OCI-LY3 (cell line): ENCODE measurements at regions not wholly inside any gene's neighbourhood (a gene's known extent, or its start where the extent isn't known, plus 50 kb on each side); places are given as distances from the start of the nearest gene placed in this dataset.

ENCODE experiments used
- H2AFZ ChIP-seq: fragments of 200-600, 300-600 bp; shearing (Covaris generic); 2 replicates; pipeline ENCODE4 v1.6.0; 2014; ENCODE audit warnings: antibody characterized with exemption, low read depth, low read length
- H3K27ac ChIP-seq: fragments of 200-600, 300-600 bp; sonication (generic); 2 replicates; pipeline ENCODE4 v1.5.1; 2014; ENCODE audit warnings: mild to moderate bottlenecking, low read length, moderate library complexity, mixed read lengths
- H3K27me3 ChIP-seq: fragments of 200-600, 300-600 bp; sonication (generic); 2 replicates; pipeline ENCODE4 v1.6.1; 2014; ENCODE audit warnings: low read depth, low read length, mixed read lengths
- H3K36me3 ChIP-seq: fragments of 200-600, 300-600 bp; sonication (generic); replicated peaks from 2 replicates; pipeline ENCODE3; 2014; ENCODE audit warnings: low read depth, low read length, mixed read lengths
- H3K4me1 ChIP-seq: fragments of 300-600, 200-600 bp; sonication (generic); 2 replicates; pipeline ENCODE4 v1.6.1; 2014; ENCODE audit warnings: low read length, mixed read lengths
- H3K4me2 ChIP-seq: fragments of 200-600, 300-600 bp; sonication (generic); 2 replicates; pipeline ENCODE4 v1.6.1; 2014; ENCODE audit warnings: low read length, mixed read lengths
- H3K4me3 ChIP-seq: fragments of 300-600, 200-600 bp; sonication (generic); 2 replicates; pipeline ENCODE4 v1.5.1; 2014; ENCODE audit warnings: antibody characterized with exemption, mild to moderate bottlenecking, low read length, moderate library complexity
- H3K79me2 ChIP-seq: fragments of 300-600, 200-600 bp; shearing (Covaris generic); 2 replicates; pipeline ENCODE4 v1.6.1; 2014; ENCODE audit warnings: mild to moderate bottlenecking, low read length, mixed read lengths
- H3K9ac ChIP-seq: fragments of 300-600, 200-600 bp; shearing (Covaris generic); 2 replicates; pipeline ENCODE4 v1.6.0; 2014; ENCODE audit warnings: mild to moderate bottlenecking, low read length, moderate library complexity
- H3K9me3 ChIP-seq: fragments of 200-600, 300-600 bp; shearing (Covaris generic); 2 replicates; pipeline ENCODE4 v1.6.1; 2014; ENCODE audit warnings: low read length, mixed read lengths; ENCODE audit not compliant: insufficient read depth
- H4K20me1 ChIP-seq: fragments of 200-600, 300-600 bp; sonication (generic); 2 replicates; pipeline ENCODE4 v1.6.1; 2016; ENCODE audit warnings: low read length, mixed read lengths; ENCODE audit not compliant: insufficient read depth
- CTCF ChIP-seq: fragments of 200-600, 300-600 bp; sonication (generic); IDR thresholded peaks from 2 replicates; pipeline ENCODE4 v1.5.1; 2014; ENCODE audit warnings: antibody characterized with exemption, low read length, low read depth
- EZH2phosphoT487 ChIP-seq: fragments of 200-600 bp; shearing (Covaris generic); IDR thresholded peaks from 2 replicates; pipeline ENCODE4 v1.6.1; 2018; ENCODE audit warnings: antibody characterized with exemption, mixed run types, low read depth

- Histone ChIP-seq H3K4me1 (no peaks in the 10 kb centered on the region), H3K27ac (no peak overlapping the region), H4K20me1 (no peaks in the 10 kb centered on the region), H3K4me3 (no peak overlapping the region), H3K4me2 (no peak overlapping the region), H3K9ac (no peak overlapping the region), H3K36me3 (no peaks in the 10 kb centered on the region), H3K27me3 (no peaks in the 10 kb centered on the region), H3K9me3 (no peaks in the 10 kb centered on the region), H3K79me2 (no peaks in the 10 kb centered on the region), H2AFZ (no peak overlapping the region)
- TF ChIP-seq CTCF (no peak), EZH2phosphoT487 (no peak)
Observed at GRCh38 chr5:165258197-165258771, 1752.9 kb downstream of the MAT2B start.

- Histone ChIP-seq H3K4me1 (no peaks in the 10 kb centered on the region), H3K79me2 (no peaks in the 10 kb centered on the region), H2AFZ (no peak overlapping the region), H3K27ac (no peak overlapping the region), H3K9ac (no peak overlapping the region), H4K20me1 (no peaks in the 10 kb centered on the region), H3K36me3 (no peaks in the 10 kb centered on the region), H3K4me3 (no peak overlapping the region), H3K9me3 (no peaks in the 10 kb centered on the region), H3K27me3 (no peaks in the 10 kb centered on the region), H3K4me2 (no peak overlapping the region)
- TF ChIP-seq CTCF (no peak), EZH2phosphoT487 (no peak)
Observed at GRCh38 chr5:165260426-165260825, 1755.0 kb downstream of the MAT2B start.

- H3K4me3 ChIP-seq = no peak overlapping the region
- no peak overlapping the region for H3K4me2 ChIP-seq
- no peaks in the 10 kb centered on the region for H3K79me2 ChIP-seq
- H3K9me3 ChIP-seq = no peaks in the 10 kb centered on the region
- no peaks in the 10 kb centered on the region for H4K20me1 ChIP-seq
- H3K36me3 ChIP-seq = no peaks in the 10 kb centered on the region
- TF ChIP-seq CTCF (no peak), EZH2phosphoT487 (no peak)
- no peak overlapping the region for H3K9ac ChIP-seq
- H3K4me1 ChIP-seq = no peaks in the 10 kb centered on the region
- no peaks in the 10 kb centered on the region for H3K27me3 ChIP-seq
- no peak overlapping the region for H3K27ac ChIP-seq
- H2AFZ ChIP-seq = no peak overlapping the region
Observed at GRCh38 chr5:165263536-165263935, 1758.1 kb downstream of the MAT2B start.

GRCh38 chr5:165266939-165267338 lies 1761.5 kb downstream of the MAT2B start:
- H3K27me3 ChIP-seq = no peaks in the 10 kb centered on the region
- H3K9me3 ChIP-seq = no peaks in the 10 kb centered on the region
- H3K4me2 ChIP-seq = no peak overlapping the region
- no peaks in the 10 kb centered on the region for H3K36me3 ChIP-seq
- no peaks in the 10 kb centered on the region for H4K20me1 ChIP-seq
- no peak overlapping the region for H3K27ac ChIP-seq
- H3K9ac ChIP-seq = no peak overlapping the region
- no peaks in the 10 kb centered on the region for H3K4me1 ChIP-seq
- TF ChIP-seq EZH2phosphoT487 (no peak), CTCF (no peak)
- no peak overlapping the region for H2AFZ ChIP-seq
- H3K4me3 ChIP-seq = no peak overlapping the region
- no peaks in the 10 kb centered on the region for H3K79me2 ChIP-seq
